ENCODE measurements at regions not wholly inside any gene's neighbourhood (a gene's known extent, or its start where the extent isn't known, plus 50 kb on each side); places are given as distances from the start of the nearest gene placed in this dataset.

DNA sequence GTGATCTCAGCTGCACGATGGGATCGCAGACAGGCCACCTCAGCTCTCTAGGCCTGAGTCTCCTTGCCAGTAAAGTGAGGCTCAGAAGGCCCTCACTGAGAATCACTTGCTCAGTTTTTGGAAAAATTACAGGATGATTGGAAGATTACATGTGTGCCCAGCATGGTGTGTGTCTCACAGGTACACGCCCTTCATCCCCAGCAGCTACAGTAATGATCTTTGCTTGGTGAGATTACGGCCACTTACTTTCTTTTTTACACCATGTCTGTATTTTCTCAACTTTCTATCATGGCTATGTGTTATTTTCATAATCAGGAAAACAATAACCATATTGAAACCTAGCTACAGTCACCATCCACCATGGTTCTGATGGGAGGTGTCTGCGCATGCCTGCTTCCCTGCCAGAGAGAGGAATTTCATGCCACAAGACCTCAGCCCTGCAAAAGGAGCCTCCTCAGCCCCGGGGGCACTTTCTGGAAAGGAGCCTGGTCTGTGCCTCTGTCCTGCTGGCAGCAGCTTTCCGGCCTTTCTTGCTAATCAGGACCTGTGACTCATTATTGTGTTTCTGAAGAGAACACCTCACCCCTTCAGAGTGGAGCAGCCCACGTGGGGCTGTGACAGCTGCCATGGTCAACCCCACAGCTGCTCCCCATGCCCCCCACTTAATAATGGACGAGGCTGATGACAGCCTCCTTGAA is 64.2 kb upstream of the OLFM1 start:
- Histone ChIP-seq H3K4me1 (no peaks in the 10 kb centered on the region), H3K27ac (no peak overlapping the region), H3K27me3 (ENCODE audit: insufficient read depth in 3 of 3, low read length in 2 of 3) (peaks cover 0 to 28% (median 13%) of the 10 kb centered on the region in 3 donors), H3K36me3 (ENCODE audit: insufficient read depth in 1 of 2, low read depth in 1 of 2) (no peaks in the 10 kb centered on the region), H3K4me3 (no peak overlapping the region), H3K9me3 (no peaks in the 10 kb centered on the region)
- 54 to 58% (median 58%) methylated on average over 9 of the region's 9 CpGs for WGBS, 3 donors
- intact Hi-C loops (cut with DNase I): no loop called here
- DNase-seq (peak in 1 of 2 donors; percentile 33), ATAC-seq (no peak)
- TF ChIP-seq CTCF (IDR thresholded peaks at IDR 0.05): no peak

- Histone ChIP-seq H3K4me1 (no peaks in the 10 kb centered on the region), H3K27ac (no peak overlapping the region), H3K27me3 (ENCODE audit: insufficient read depth in 3 of 3, low read length in 2 of 3) (peaks cover 0 to 27% (median 13%) of the 10 kb centered on the region in 3 donors), H3K9me3 (no peaks in the 10 kb centered on the region), H3K36me3 (ENCODE audit: insufficient read depth in 1 of 2, low read depth in 1 of 2) (no peaks in the 10 kb centered on the region), H3K4me3 (no peak overlapping the region)
- TF ChIP-seq CTCF (IDR thresholded peaks at IDR 0.05): no peak
- intact Hi-C loops (cut with DNase I): no loop called here
- DNase-seq (peak in 1 of 2 donors; percentile 21), ATAC-seq (no peak)
- 74 to 75% (median 74%) methylated on average over 15 of the region's 15 CpGs for WGBS, 3 donors
These were observed 63.6 kb upstream of the OLFM1 start for GRCh38 chr9:135023786-135024405.

- H3K27me3 ChIP-seq (ENCODE audit: insufficient read depth in 3 of 3, low read length in 2 of 3): peaks cover 0 to 26% (median 10%) of the 10 kb centered on the region in 3 donors
- WGBS, 3 donors: 62 to 68% (median 63%) methylated on average over 13 of the region's 13 CpGs
These were observed 58.0 kb upstream of the OLFM1 start for GRCh38 chr9:135029463-135029862.

GRCh38 chr9:135029871-135030565 is 57.5 kb upstream of the OLFM1 start:
- peak in 1 of 2 donors; percentile 35 for DNase-seq
- Histone ChIP-seq H3K4me1 (no peaks in the 10 kb centered on the region), H3K27ac (no peak overlapping the region), H3K9me3 (no peaks in the 10 kb centered on the region), H3K27me3 (ENCODE audit: insufficient read depth in 3 of 3, low read length in 2 of 3) (peaks cover 0 to 22% (median 10%) of the 10 kb centered on the region in 3 donors), H3K4me3 (no peak overlapping the region), H3K36me3 (ENCODE audit: insufficient read depth in 1 of 2, low read depth in 1 of 2) (no peaks in the 10 kb centered on the region)
- intact Hi-C loops (cut with DNase I): no loop called here
- no peak for ATAC-seq
- WGBS, 3 donors: 64 to 78% (median 68%) methylated on average over 18 to 19 of the region's 19 CpGs
- TF ChIP-seq CTCF (IDR thresholded peaks at IDR 0.05): no peak

More at GRCh38 chr9:135029463-135029862, 58.0 kb upstream of the OLFM1 start:
- no peak for TF ChIP-seq CTCF (IDR thresholded peaks at IDR 0.05)
- intact Hi-C loops (cut with DNase I): no loop called here
- Histone ChIP-seq H3K27ac (no peak overlapping the region), H3K4me1 (no peaks in the 10 kb centered on the region), H3K4me3 (no peak overlapping the region), H3K36me3 (ENCODE audit: insufficient read depth in 1 of 2, low read depth in 1 of 2) (no peaks in the 10 kb centered on the region), H3K9me3 (no peaks in the 10 kb centered on the region)
- ATAC-seq: no peak
- peak in 1 of 2 donors; percentile 40 for DNase-seq

All from psoas muscle (tissue), 7 donors.